ENCODE measurements at regions not wholly inside any gene's neighbourhood (a gene's known extent, or its start where the extent isn't known, plus 50 kb on each side); places are given as distances from the start of the nearest gene placed in this dataset.
"Not testable (repeated sequence)": the region's sequence is repeated elsewhere in the genome, so short reads cannot be mapped to it uniquely, and the experiment has no call there.

GRCh38 chr5:54792611-54793404 is 192.6 kb downstream of the ESM1 start:
- DNase-seq (no peak), ATAC-seq (ENCODE audit: low FRiP score in 2 of 2) (no peak)
- no peak overlapping the region for H3K4me3 ChIP-seq
- H3K27ac ChIP-seq = no peak overlapping the region
- no peaks in the 10 kb centered on the region for H3K27me3 ChIP-seq
- no peak for TF ChIP-seq CTCF (IDR thresholded peaks at IDR 0.05)
- no peak for TF ChIP-seq POLR2A (IDR thresholded peaks at IDR 0.05)
- TF ChIP-seq POLR2AphosphoS5 (IDR thresholded peaks at IDR 0.05) = no peak
- TF ChIP-seq EP300 (IDR thresholded peaks at IDR 0.05) = no peak
- H3K36me3 ChIP-seq = no peaks in the 10 kb centered on the region
- peaks cover 0 to 3% (median 0%) of the 10 kb centered on the region in 4 donors for H3K4me1 ChIP-seq
- 35 to 45% methylated on average over 2 of the region's 2 CpGs for WGBS, 2 donors
- H3K9me3 ChIP-seq = no peaks in the 10 kb centered on the region

GRCh38 chr5:54787910-54788309 is 197.5 kb downstream of the ESM1 start:
- 97% methylated on average over 3 of the region's 3 CpGs for WGBS, 2 donors
- H3K36me3 ChIP-seq; ATAC-seq (ENCODE audit: low FRiP score in 2 of 2); H3K27ac ChIP-seq; H3K9me3 ChIP-seq; H3K4me3 ChIP-seq; H3K27me3 ChIP-seq; DNase-seq: not testable (repeated sequence)
- H3K4me1 ChIP-seq = peaks cover 2 to 14% (median 12%) of the 10 kb centered on the region in 4 donors

- Histone ChIP-seq H3K27me3 (no peaks in the 10 kb centered on the region), H3K27ac (peak overlapping the region in 2 of 4 donors; percentile 69 to 75), H3K4me1 (peaks cover 0 to 14% (median 12%) of the 10 kb centered on the region in 4 donors), H3K36me3 (no peaks in the 10 kb centered on the region), H3K4me3 (no peak overlapping the region), H3K9me3 (no peaks in the 10 kb centered on the region)
- WGBS, 2 donors = 24 to 45% methylated on average over 8 to 9 of the region's 9 CpGs
- ATAC-seq (ENCODE audit: low FRiP score in 2 of 2) (peak; percentile 80 to 84), DNase-seq (peak in 1 of 2 donors; percentile 64)
- TF ChIP-seq CTCF (IDR thresholded peaks at IDR 0.05) = peak in 3 of 6 experiments; percentile 6 to 45 (median 22)
- TF ChIP-seq EP300 (IDR thresholded peaks at IDR 0.05) = no peak
- no peak for TF ChIP-seq POLR2A (IDR thresholded peaks at IDR 0.05)
- peak in 1 of 2 donors; percentile 66 for TF ChIP-seq POLR2AphosphoS5 (IDR thresholded peaks at IDR 0.05)
These were observed 199.4 kb downstream of the ESM1 start for GRCh38 chr5:54785729-54786591.

GRCh38 chr5:54778783-54779182 is 206.6 kb downstream of the ESM1 start:
- ATAC-seq (ENCODE audit: low FRiP score in 2 of 2) = no peak
- H3K36me3 ChIP-seq = no peaks in the 10 kb centered on the region
- DNase-seq = no peak
- H3K27me3 ChIP-seq = no peaks in the 10 kb centered on the region
- H3K4me1 ChIP-seq = peaks cover 0 to 5% (median 0%) of the 10 kb centered on the region in 4 donors
- no peaks in the 10 kb centered on the region for H3K9me3 ChIP-seq
- TF ChIP-seq POLR2A (IDR thresholded peaks at IDR 0.05) (no peak), EP300 (IDR thresholded peaks at IDR 0.05) (no peak), POLR2AphosphoS5 (IDR thresholded peaks at IDR 0.05) (no peak), CTCF (IDR thresholded peaks at IDR 0.05) (no peak)
- no peak overlapping the region for H3K27ac ChIP-seq
- 95 to 96% methylated on average over 2 of the region's 2 CpGs for WGBS, 2 donors
- no peak overlapping the region for H3K4me3 ChIP-seq

GRCh38 chr5:54775645-54776044 is 209.7 kb downstream of the ESM1 start:
- no peaks in the 10 kb centered on the region for H3K27me3 ChIP-seq
- TF ChIP-seq CTCF (IDR thresholded peaks at IDR 0.05) (no peak), POLR2AphosphoS5 (IDR thresholded peaks at IDR 0.05) (no peak), POLR2A (IDR thresholded peaks at IDR 0.05) (no peak), EP300 (IDR thresholded peaks at IDR 0.05) (no peak)
- H3K27ac ChIP-seq = no peak overlapping the region
- no peak for ATAC-seq (ENCODE audit: low FRiP score in 2 of 2)
- no peak for DNase-seq
- no peaks in the 10 kb centered on the region for H3K36me3 ChIP-seq
- H3K9me3 ChIP-seq = no peaks in the 10 kb centered on the region
- H3K4me1 ChIP-seq = peaks cover 0 to 5% (median 0%) of the 10 kb centered on the region in 4 donors
- no peak overlapping the region for H3K4me3 ChIP-seq
